Nephron progenitor cell (in vitro differentiated cells): ENCODE measurements at regions not wholly inside any gene's neighbourhood (a gene's known extent, or its start where the extent isn't known, plus 50 kb on each side); places are given as distances from the start of the nearest gene placed in this dataset.
A peak's percentile ranks its signal among the peaks of the same experiment; 100 is the strongest.

ENCODE experiments used
- DNase-seq: peaks from one replicate; pipeline ENCODE4 v3.0.0; 2021
- H3K27ac Mint-ChIP-seq: 2 replicates; pipeline ENCODE4 v1.8.0; 2021; ENCODE audit warnings: mild to moderate bottlenecking, moderate library complexity, mixed read lengths
- H3K27me3 Mint-ChIP-seq: 2 replicates; pipeline ENCODE4 v1.8.0; 2021; ENCODE audit warnings: mild to moderate bottlenecking, low read depth, mixed read lengths; ENCODE audit not compliant: poor library complexity
- H3K36me3 Mint-ChIP-seq: 2 replicates; pipeline ENCODE4 v1.8.0; 2021; ENCODE audit warnings: low read depth, mixed read lengths
- H3K4me1 Mint-ChIP-seq: 2 replicates; pipeline ENCODE4 v1.8.0; 2021; ENCODE audit warnings: mixed read lengths
- H3K4me3 Mint-ChIP-seq: 2 replicates; pipeline ENCODE4 v1.8.0; 2021; ENCODE audit warnings: mild to moderate bottlenecking, moderate library complexity, mixed read lengths
- H3K9me3 Mint-ChIP-seq: 2 replicates; pipeline ENCODE4 v1.8.0; 2021; ENCODE audit warnings: mild to moderate bottlenecking, moderate library complexity, mixed read lengths
- CTCF ChIP-seq: fragments of 200-600 bp; sonication (generic); IDR thresholded peaks from 2 replicates; pipeline ENCODE4 v1.5.0; 2021; ENCODE audit warnings: antibody characterized with exemption

- Mint-ChIP-seq H3K4me1 (no peaks in the 10 kb centered on the region), H3K27me3 (peaks cover 1% of the 10 kb centered on the region), H3K9me3 (peaks cover 55% of the 10 kb centered on the region), H3K36me3 (peaks cover 35% of the 10 kb centered on the region), H3K4me3 (no peak overlapping the region), H3K27ac (no peak overlapping the region)
- no peak for TF ChIP-seq CTCF
- DNase-seq: no peak
Observed at GRCh38 chr14:54152351-54152750, 195.7 kb upstream of the BMP4 start.

- Mint-ChIP-seq H3K27me3 (peaks cover 9% of the 10 kb centered on the region), H3K4me1 (peaks cover 33% of the 10 kb centered on the region), H3K9me3 (peaks cover 4% of the 10 kb centered on the region), H3K4me3 (no peak overlapping the region), H3K27ac (no peak overlapping the region), H3K36me3 (peaks cover 4% of the 10 kb centered on the region)
- no peak for TF ChIP-seq CTCF
- no peak for DNase-seq
Observed at GRCh38 chr14:54166049-54166950, 209.7 kb upstream of the BMP4 start.

- no peak overlapping the region for H3K27ac Mint-ChIP-seq
- H3K4me1 Mint-ChIP-seq: peaks cover 46% of the 10 kb centered on the region
- peaks cover 9% of the 10 kb centered on the region for H3K27me3 Mint-ChIP-seq
- H3K4me3 Mint-ChIP-seq: no peak overlapping the region
- no peak for TF ChIP-seq CTCF
- H3K9me3 Mint-ChIP-seq: no peaks in the 10 kb centered on the region
- H3K36me3 Mint-ChIP-seq: no peaks in the 10 kb centered on the region
- DNase-seq: no peak
Observed at GRCh38 chr14:54168489-54168888, 211.9 kb upstream of the BMP4 start.

- no peak for TF ChIP-seq CTCF
- H3K4me1 Mint-ChIP-seq: peaks cover 55% of the 10 kb centered on the region
Observed at GRCh38 chr14:54169254-54169924, 212.8 kb upstream of the BMP4 start.

GRCh38 chr14:54170301-54170700, 213.7 kb upstream of the BMP4 start:
- no peak overlapping the region for H3K27ac Mint-ChIP-seq
- no peak overlapping the region for H3K4me3 Mint-ChIP-seq
- H3K4me1 Mint-ChIP-seq: peaks cover 64% of the 10 kb centered on the region
- no peak for TF ChIP-seq CTCF
- no peak for DNase-seq
- H3K9me3 Mint-ChIP-seq: no peaks in the 10 kb centered on the region
- H3K27me3 Mint-ChIP-seq: peaks cover 3% of the 10 kb centered on the region
- no peaks in the 10 kb centered on the region for H3K36me3 Mint-ChIP-seq

More at GRCh38 chr14:54169254-54169924, 212.8 kb upstream of the BMP4 start:
- Mint-ChIP-seq H3K9me3 (no peaks in the 10 kb centered on the region), H3K36me3 (no peaks in the 10 kb centered on the region), H3K27me3 (peaks cover 3% of the 10 kb centered on the region), H3K4me3 (no peak overlapping the region), H3K27ac (peak overlapping the region; percentile 7)
- no peak for DNase-seq
